Adrenal gland (tissue), 9 donors: ENCODE measurements at regions not wholly inside any gene's neighbourhood (a gene's known extent, or its start where the extent isn't known, plus 50 kb on each side); places are given as distances from the start of the nearest gene placed in this dataset.

Source experiments
- DNase-seq, 7 donors: peaks; one replicate each; pipeline ENCODE4 v3.0.0-alpha.2; 2019 to 2020
- H3K27ac ChIP-seq, 5 donors: fragments of 200-600 bp; sonication (generic) in 4 of 5; 1 replicate in 3 of 5; 2 replicates in 2 of 5; pipeline versions ENCODE4 v1.5.1 to v1.8.0; 2016 to 2020; ENCODE audit warnings: mild to moderate bottlenecking in 1 of 5
- H3K27me3 ChIP-seq: fragments of 200-600 bp; 2 replicates; pipeline ENCODE4 v1.8.0; 2021
- H3K36me3 ChIP-seq, 2 donors: fragments of 200-600 bp; replicated peaks in 1 of 2; 1 replicate in 1 of 2; 2 replicates in 1 of 2; pipeline versions ENCODE4 v1.5.1 to v1.8.0; 2018 to 2022
- H3K4me1 ChIP-seq, 2 donors: fragments of 200-600 bp; replicated peaks in 1 of 2; 1 replicate in 1 of 2; 2 replicates in 1 of 2; pipeline versions ENCODE4 v1.5.1 to v1.8.0; 2018 to 2021
- H3K4me3 ChIP-seq, 4 donors: fragments of 200-600 bp; sonication (generic) in 3 of 4; one replicate each; pipeline ENCODE4 v1.5.1; 2016 to 2018
- H3K9me3 ChIP-seq, 3 donors: fragments of 200-600 bp; sonication (generic) in 1 of 3; replicated peaks in 1 of 3; 1 replicate in 2 of 3; 2 replicates in 1 of 3; pipeline versions ENCODE4 v1.5.1 to v1.8.0; 2016 to 2021
- POLR2A ChIP-seq, 2 donors: fragments of 450-650 bp; IDR thresholded peaks; one replicate each; pipeline ENCODE4 v1.6.1; 2017; ENCODE audit warnings: antibody characterized with exemption in 2 of 2, mild to moderate bottlenecking in 2 of 2, moderate library complexity in 1 of 2
- WGBS, 4 donors: extraction: QIAGEN DNeasy Blood & Tissue Kit in 2 of 4; methylation state at CpG; one replicate each; pipeline versions ENCODE4 v1.1.5 to v1.1.7; 2013 to 2017; 5-methylcytosine and 5-hydroxymethylcytosine counted together
- intact Hi-C, 2 donors: fragments of 100-400 bp; cut with DNase I; formaldehyde crosslinking; loops; one replicate each; pipeline versions ENCODE4 v1.14.1 to v1.15.0; 2022 to 2023
- TF ChIP-seq, protein P1 (sequence below), 6 experiments: fragments of 450-650 bp in 4 of 6; fragments of 200-600 bp in 2 of 6; sonication (generic) in 1 of 6; IDR thresholded peaks; 1 replicate in 5 of 6; 2 replicates in 1 of 6; pipeline versions ENCODE4 v1.5.1 to v1.8.0; 2016 to 2021; ENCODE audit warnings: antibody characterized with exemption in 6 of 6, mild to moderate bottlenecking in 2 of 6, moderate library complexity in 1 of 6
- donor health status: healthy with polysubstance abuse.
- donor health status: Bipolar disorder and iron deficiency.
- donor health status: DM: yes; HTN: yes; CAD: no.
- donor health status: DM: no; HTN: no; CAD: no.
- donor health status: DM: no; HTN: no; CAD: no.

GRCh38 chr5:128904805-128905567, 60.3 kb upstream of the SLC27A6 start:
- H3K27me3 ChIP-seq: no peaks in the 10 kb centered on the region
- H3K27ac ChIP-seq: no peak overlapping the region
- intact Hi-C loops: loop anchor here (5.0 to 10.0 kb wide), 3 partner anchors 150 to 862 kb away; no protein-coding TSS in a partner anchor
- TF ChIP-seq, protein P1, sequence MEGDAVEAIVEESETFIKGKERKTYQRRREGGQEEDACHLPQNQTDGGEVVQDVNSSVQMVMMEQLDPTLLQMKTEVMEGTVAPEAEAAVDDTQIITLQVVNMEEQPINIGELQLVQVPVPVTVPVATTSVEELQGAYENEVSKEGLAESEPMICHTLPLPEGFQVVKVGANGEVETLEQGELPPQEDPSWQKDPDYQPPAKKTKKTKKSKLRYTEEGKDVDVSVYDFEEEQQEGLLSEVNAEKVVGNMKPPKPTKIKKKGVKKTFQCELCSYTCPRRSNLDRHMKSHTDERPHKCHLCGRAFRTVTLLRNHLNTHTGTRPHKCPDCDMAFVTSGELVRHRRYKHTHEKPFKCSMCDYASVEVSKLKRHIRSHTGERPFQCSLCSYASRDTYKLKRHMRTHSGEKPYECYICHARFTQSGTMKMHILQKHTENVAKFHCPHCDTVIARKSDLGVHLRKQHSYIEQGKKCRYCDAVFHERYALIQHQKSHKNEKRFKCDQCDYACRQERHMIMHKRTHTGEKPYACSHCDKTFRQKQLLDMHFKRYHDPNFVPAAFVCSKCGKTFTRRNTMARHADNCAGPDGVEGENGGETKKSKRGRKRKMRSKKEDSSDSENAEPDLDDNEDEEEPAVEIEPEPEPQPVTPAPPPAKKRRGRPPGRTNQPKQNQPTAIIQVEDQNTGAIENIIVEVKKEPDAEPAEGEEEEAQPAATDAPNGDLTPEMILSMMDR (IDR thresholded peaks at IDR 0.05): no peak
- TF ChIP-seq POLR2A (IDR thresholded peaks at IDR 0.05): no peak
- 55 to 66% (median 61%) methylated on average over 3 of the region's 3 CpGs for WGBS, 4 donors
- DNase-seq: no peak
- H3K4me1 ChIP-seq: no peaks in the 10 kb centered on the region
- no peaks in the 10 kb centered on the region for H3K9me3 ChIP-seq
- no peak overlapping the region for H3K4me3 ChIP-seq
- H3K36me3 ChIP-seq: no peaks in the 10 kb centered on the region

DNA sequence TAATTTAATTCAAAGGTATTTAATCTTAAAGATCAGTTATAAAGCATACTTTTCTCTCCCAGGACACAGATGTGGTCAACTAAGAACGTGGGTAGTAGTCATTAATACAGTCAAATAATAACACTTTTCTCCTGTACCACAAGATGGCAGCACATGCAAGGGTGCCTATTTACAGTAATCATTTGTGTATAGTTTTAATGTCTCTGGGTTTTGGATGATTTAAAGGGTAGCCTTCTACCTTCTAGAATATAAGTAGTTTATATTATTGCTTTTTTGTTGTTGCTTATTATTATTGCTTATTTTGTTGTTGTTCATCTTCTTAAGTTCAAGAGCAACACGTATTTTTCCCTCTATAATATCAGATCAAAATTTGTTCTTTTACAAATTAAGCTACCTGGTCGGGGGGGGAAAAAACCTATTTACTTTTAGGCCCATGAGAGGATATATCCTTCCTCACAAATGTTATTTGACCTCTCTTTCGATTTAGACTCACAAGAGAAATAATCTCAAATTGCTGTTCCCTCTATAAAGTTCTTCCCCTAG, 59.6 kb upstream of the SLC27A6 start:
- intact Hi-C loops: loop anchor here (5.0 to 10.0 kb wide), 3 partner anchors 149 to 862 kb away; no protein-coding TSS in a partner anchor
- Histone ChIP-seq H3K36me3 (no peaks in the 10 kb centered on the region), H3K9me3 (no peaks in the 10 kb centered on the region), H3K27me3 (no peaks in the 10 kb centered on the region), H3K4me3 (no peak overlapping the region), H3K27ac (no peak overlapping the region), H3K4me1 (no peaks in the 10 kb centered on the region)
- no peak for TF ChIP-seq POLR2A (IDR thresholded peaks at IDR 0.05)
- TF ChIP-seq, protein P1 (IDR thresholded peaks at IDR 0.05): peak; percentile 75 to 90 (median 85)
- DNase-seq: peak; percentile 34 to 60 (median 49)
- 25 to 41% (median 35%) methylated on average over 4 of the region's 4 CpGs for WGBS, 4 donors

GRCh38 chr5:128913551-128913950, 51.7 kb upstream of the SLC27A6 start:
- no peak for TF ChIP-seq POLR2A (IDR thresholded peaks at IDR 0.05)
- TF ChIP-seq, protein P1 (IDR thresholded peaks at IDR 0.05): no peak
- Histone ChIP-seq H3K36me3 (no peaks in the 10 kb centered on the region), H3K27me3 (no peaks in the 10 kb centered on the region), H3K9me3 (no peaks in the 10 kb centered on the region), H3K4me3 (no peak overlapping the region), H3K27ac (no peak overlapping the region), H3K4me1 (no peaks in the 10 kb centered on the region)
- DNase-seq: no peak
- 81 to 90% (median 86%) methylated on average over 1 of the region's 1 CpG for WGBS, 4 donors
- intact Hi-C loops: no loop called here
